Right lobe of liver (tissue), 4 donors: ENCODE measurements at regions not wholly inside any gene's neighbourhood (a gene's known extent, or its start where the extent isn't known, plus 50 kb on each side); places are given as distances from the start of the nearest gene placed in this dataset.

Experiments used
- CTCF ChIP-seq, 4 donors: fragments of 200-600 bp in 3 of 4; fragments of 450-650 bp in 1 of 4; IDR thresholded peaks; one replicate each; pipeline versions ENCODE4 v1.5.1 to v1.8.0; 2016 to 2022; ENCODE audit warnings: antibody characterized with exemption in 4 of 4, mild to moderate bottlenecking in 2 of 4
- POLR2A ChIP-seq: fragments of 450-650 bp; IDR thresholded peaks from one replicate; pipeline ENCODE4 v1.6.1; 2017; ENCODE audit warnings: antibody characterized with exemption, mild to moderate bottlenecking
- donor health status: DM: no; HTN: no; CAD: no.
- donor health status: DM: no; HTN: no; CAD: no.
- donor health status: DM: no; HTN: yes; CAD: no.

- no peak for TF ChIP-seq CTCF (IDR thresholded peaks at IDR 0.05)
- TF ChIP-seq POLR2A, result no peak
Observed at GRCh38 chr2:195587966-195588365, 69.1 kb upstream of the SLC39A10 start.
